GM13976 (cell line): ENCODE measurements at regions not wholly inside any gene's neighbourhood (a gene's known extent, or its start where the extent isn't known, plus 50 kb on each side); places are given as distances from the start of the nearest gene placed in this dataset.
"Not testable (repeated sequence)": the region's sequence is repeated elsewhere in the genome, so short reads cannot be mapped to it uniquely, and the experiment has no call there.

Source experiments
- DNase-seq: peaks from one replicate; pipeline ENCODE4 v3.0.0; 2012; ENCODE audit warnings: low spot score
- CTCF ChIP-seq: IDR thresholded peaks from 2 replicates; pipeline ENCODE4 v1.5.1; 2012; ENCODE audit warnings: borderline replicate concordance, mild to moderate bottlenecking; ENCODE audit not compliant: insufficient read depth; ENCODE audit errors: extremely low read depth, missing control alignments, control extremely low read depth
- in situ Hi-C: fragments of 300-500 bp; cut with MboI; formaldehyde crosslinking; loops from one replicate; pipeline ENCODE4 v1.12.0; 2022; ENCODE audit warnings: low sequenced_read_pairs, mixed read lengths, inconsistent platforms; ENCODE audit not compliant: unreplicated experiment

GRCh38 chr21:15449556-15449955 is 280.2 kb upstream of the USP25 start:
- DNase-seq, result no peak
- no peak for TF ChIP-seq CTCF
- in situ Hi-C loops, result no loop called here

GRCh38 chr21:15453261-15453660 is 276.5 kb upstream of the USP25 start:
- in situ Hi-C loops, result no loop called here
- no peak for TF ChIP-seq CTCF
- DNase-seq, result no peak

GRCh38 chr21:15453785-15454184 is 276.0 kb upstream of the USP25 start:
- in situ Hi-C loops, DNase-seq: not testable (repeated sequence)

- DNase-seq, in situ Hi-C loops: not testable (repeated sequence)
These were observed 274.9 kb upstream of the USP25 start for GRCh38 chr21:15454931-15455330.

GRCh38 chr21:15455819-15456462 is 273.8 kb upstream of the USP25 start:
- in situ Hi-C loops, result no loop called here
- no peak for DNase-seq
- no peak for TF ChIP-seq CTCF

GRCh38 chr21:15457965-15458364 is 271.8 kb upstream of the USP25 start:
- no peak for DNase-seq
- in situ Hi-C loops, result no loop called here
- TF ChIP-seq CTCF, result no peak

GRCh38 chr21:15462092-15462491 is 267.7 kb upstream of the USP25 start:
- in situ Hi-C loops, result no loop called here
- no peak for DNase-seq
- TF ChIP-seq CTCF, result no peak

GRCh38 chr21:15466329-15466728 is 263.5 kb upstream of the USP25 start:
- TF ChIP-seq CTCF, result no peak
- in situ Hi-C loops, result no loop called here
- DNase-seq, result no peak
